ENCODE measurements at regions not wholly inside any gene's neighbourhood (a gene's known extent, or its start where the extent isn't known, plus 50 kb on each side); places are given as distances from the start of the nearest gene placed in this dataset.

DNA sequence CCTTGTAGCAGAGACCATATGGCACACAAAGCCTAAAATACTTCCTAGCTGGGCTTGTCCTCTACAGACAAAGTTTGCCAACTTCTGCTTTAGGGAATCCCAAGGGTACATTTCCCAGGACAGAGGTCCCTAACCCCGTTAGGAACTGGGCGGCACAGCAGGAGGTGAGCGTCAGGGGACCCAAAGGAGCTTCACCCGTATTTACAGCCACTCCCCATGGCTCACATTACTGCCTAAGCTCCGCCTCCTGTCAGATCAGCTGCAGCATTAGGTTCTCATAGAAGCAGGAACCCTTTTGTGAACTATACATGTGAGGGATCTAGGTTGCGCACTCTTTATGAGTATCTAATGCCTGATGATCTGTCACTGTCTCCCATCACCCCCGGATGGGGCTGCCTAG is 88.5 kb upstream of the TRPM3 start:
- TF ChIP-seq, protein P1, sequence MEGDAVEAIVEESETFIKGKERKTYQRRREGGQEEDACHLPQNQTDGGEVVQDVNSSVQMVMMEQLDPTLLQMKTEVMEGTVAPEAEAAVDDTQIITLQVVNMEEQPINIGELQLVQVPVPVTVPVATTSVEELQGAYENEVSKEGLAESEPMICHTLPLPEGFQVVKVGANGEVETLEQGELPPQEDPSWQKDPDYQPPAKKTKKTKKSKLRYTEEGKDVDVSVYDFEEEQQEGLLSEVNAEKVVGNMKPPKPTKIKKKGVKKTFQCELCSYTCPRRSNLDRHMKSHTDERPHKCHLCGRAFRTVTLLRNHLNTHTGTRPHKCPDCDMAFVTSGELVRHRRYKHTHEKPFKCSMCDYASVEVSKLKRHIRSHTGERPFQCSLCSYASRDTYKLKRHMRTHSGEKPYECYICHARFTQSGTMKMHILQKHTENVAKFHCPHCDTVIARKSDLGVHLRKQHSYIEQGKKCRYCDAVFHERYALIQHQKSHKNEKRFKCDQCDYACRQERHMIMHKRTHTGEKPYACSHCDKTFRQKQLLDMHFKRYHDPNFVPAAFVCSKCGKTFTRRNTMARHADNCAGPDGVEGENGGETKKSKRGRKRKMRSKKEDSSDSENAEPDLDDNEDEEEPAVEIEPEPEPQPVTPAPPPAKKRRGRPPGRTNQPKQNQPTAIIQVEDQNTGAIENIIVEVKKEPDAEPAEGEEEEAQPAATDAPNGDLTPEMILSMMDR (IDR thresholded peaks at IDR 0.05; ENCODE audit: low read depth, low read length), result no peak
- TF ChIP-seq POLR2A (IDR thresholded peaks at IDR 0.05; ENCODE audit: extremely low read depth, insufficient read length), result no peak

All from NB4 (cell line).